Common myeloid progenitor, CD34-positive (primary cell): ENCODE measurements at regions not wholly inside any gene's neighbourhood (a gene's known extent, or its start where the extent isn't known, plus 50 kb on each side); places are given as distances from the start of the nearest gene placed in this dataset.

ENCODE experiments used
- CTCF ChIA-PET: fragments of 350-600 bp; sonication (Branson Sonifier 250); formaldehyde crosslinking; loops from one replicate; lab custom pipeline; 2021; ENCODE audit warnings: antibody characterized with exemption; lab: Charles Lee
- POLR2A ChIA-PET: fragments of 350-600 bp; sonication (Branson Sonifier 250); formaldehyde crosslinking; loops from one replicate; lab custom pipeline; 2021; ENCODE audit warnings: antibody characterized with exemption; lab: Charles Lee
- DNase-seq, 3 donors: peaks; one replicate each; pipeline versions ENCODE4 v3.0.0 to v3.0.0-alpha.2; 2013
- H3K27ac ChIP-seq, 2 experiments: 1 replicate in 1 of 2; 2 replicates in 1 of 2; pipeline ENCODE4 v1.7.0; 2013; ENCODE audit warnings: inconsistent platforms in 2 of 2, low read length in 2 of 2, mild to moderate bottlenecking in 2 of 2, low read depth in 1 of 2, moderate library complexity in 1 of 2; ENCODE audit not compliant: severe bottlenecking in 2 of 2, insufficient read depth in 1 of 2, poor library complexity in 1 of 2
- H3K27me3 ChIP-seq, 5 experiments: replicated peaks in 2 of 5; 1 replicate in 3 of 5; 2 replicates in 2 of 5; pipeline versions ENCODE4 v1.6.1 to v1.7.0; 2013; ENCODE audit warnings: low read length in 4 of 5, mild to moderate bottlenecking in 2 of 5, moderate library complexity in 2 of 5, inconsistent platforms in 1 of 5; ENCODE audit not compliant: insufficient read depth in 5 of 5, control insufficient read depth in 4 of 5
- H3K36me3 ChIP-seq, 4 experiments: 1 replicate in 2 of 4; 2 replicates in 2 of 4; pipeline versions ENCODE4 v1.6.1 to v1.7.0; 2013; ENCODE audit warnings: low read length in 3 of 4, control low read depth in 1 of 4, mild to moderate bottlenecking in 1 of 4; ENCODE audit not compliant: control insufficient read depth in 4 of 4, insufficient read depth in 4 of 4
- H3K4me1 ChIP-seq, 4 experiments: 1 replicate in 3 of 4; 2 replicates in 1 of 4; pipeline versions ENCODE4 v1.6.1 to v1.7.1; 2013; ENCODE audit warnings: low read length in 3 of 4, mild to moderate bottlenecking in 3 of 4, control low read depth in 1 of 4, inconsistent platforms in 1 of 4, moderate library complexity in 1 of 4; ENCODE audit not compliant: control insufficient read depth in 4 of 4, insufficient read depth in 4 of 4; ENCODE audit errors: control extremely low read depth in 1 of 4
- H3K4me3 ChIP-seq, 7 experiments: 1 replicate in 4 of 7; 2 replicates in 3 of 7; pipeline versions ENCODE4 v1.5.1 to v1.7.0; 2013; ENCODE audit warnings: mild to moderate bottlenecking in 7 of 7, low read length in 6 of 7, moderate library complexity in 6 of 7, inconsistent platforms in 2 of 7, low read depth in 2 of 7, control low read depth in 1 of 7; ENCODE audit not compliant: insufficient read depth in 4 of 7, control insufficient read depth in 1 of 7; ENCODE audit errors: extremely low read depth in 1 of 7
- H3K9me3 ChIP-seq, 5 experiments: 1 replicate in 4 of 5; 2 replicates in 1 of 5; pipeline versions ENCODE4 v1.6.1 to v1.7.1; 2013; ENCODE audit warnings: low read length in 4 of 5, mild to moderate bottlenecking in 2 of 5, inconsistent platforms in 1 of 5, low read depth in 1 of 5, moderate library complexity in 1 of 5; ENCODE audit not compliant: control insufficient read depth in 4 of 5, insufficient read depth in 2 of 5; ENCODE audit errors: control extremely low read depth in 1 of 5
- WGBS: methylation state at CpG from one replicate; pipeline ENCODE4 v1.1.5; 2013; ENCODE audit not compliant: insufficient coverage; 5-methylcytosine and 5-hydroxymethylcytosine counted together

DNA sequence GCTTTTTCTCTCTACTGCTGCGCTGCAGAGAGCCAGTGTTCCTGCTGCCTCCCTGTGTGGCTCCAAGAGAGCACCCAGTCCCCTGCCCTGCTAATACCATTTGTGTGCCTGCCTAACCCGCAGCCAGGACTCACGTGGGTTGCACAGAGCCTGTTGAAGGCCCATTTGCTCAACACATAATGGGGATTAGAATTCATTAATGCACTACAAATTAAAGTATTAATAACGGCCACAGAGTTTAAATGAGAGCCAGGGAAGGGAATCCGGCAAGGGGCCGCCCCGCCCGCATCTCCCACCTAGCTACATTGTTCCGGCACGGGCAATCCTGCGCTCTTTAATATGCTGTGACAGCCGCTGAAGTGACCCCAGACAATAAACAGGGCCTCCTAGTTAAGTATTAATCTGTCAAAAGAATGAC is 211.3 kb downstream of the NXPE2 start:
- ChIA-PET CTCF (no interaction called here), POLR2A (no interaction called here)
- DNase-seq, result no peak
- 77% methylated on average over 10 of the region's 12 CpGs for WGBS
- no peak overlapping the region for H3K4me3 ChIP-seq
- H3K36me3 ChIP-seq, result no peaks in the 10 kb centered on the region
- H3K9me3 ChIP-seq, result no peaks in the 10 kb centered on the region
- no peak overlapping the region for H3K27ac ChIP-seq
- H3K27me3 ChIP-seq, result peaks cover 0 to 3% (median 0%) of the 10 kb centered on the region in 5 experiments
- no peaks in the 10 kb centered on the region for H3K4me1 ChIP-seq

DNA sequence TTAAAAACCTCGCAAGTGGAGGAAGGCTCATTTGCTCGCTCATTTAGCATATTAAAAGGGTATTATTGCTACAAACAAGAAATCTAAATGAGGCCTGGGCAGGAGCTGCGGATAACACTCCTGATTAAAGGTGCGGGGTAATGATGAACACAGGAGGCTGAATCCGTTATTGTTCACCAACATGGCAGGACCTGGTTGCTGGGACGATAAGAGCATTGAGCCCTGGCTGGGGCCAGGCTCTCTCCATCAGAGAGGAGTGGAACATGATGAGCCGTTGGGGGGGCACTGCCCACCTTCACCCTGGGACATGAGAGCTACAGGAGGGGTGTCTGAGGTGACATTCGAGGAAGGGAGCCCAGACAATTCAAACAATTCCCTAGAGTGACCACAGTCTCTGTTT is 211.7 kb downstream of the NXPE2 start:
- Histone ChIP-seq H3K9me3 (no peaks in the 10 kb centered on the region), H3K4me1 (no peaks in the 10 kb centered on the region), H3K36me3 (no peaks in the 10 kb centered on the region), H3K27me3 (peaks cover 0 to 3% (median 0%) of the 10 kb centered on the region in 5 experiments), H3K27ac (no peak overlapping the region), H3K4me3 (no peak overlapping the region)
- DNase-seq, result no peak
- POLR2A ChIA-PET, result no interaction called here
- CTCF ChIA-PET, result no interaction called here
- WGBS, result 83% methylated on average over 8 of the region's 8 CpGs

DNA sequence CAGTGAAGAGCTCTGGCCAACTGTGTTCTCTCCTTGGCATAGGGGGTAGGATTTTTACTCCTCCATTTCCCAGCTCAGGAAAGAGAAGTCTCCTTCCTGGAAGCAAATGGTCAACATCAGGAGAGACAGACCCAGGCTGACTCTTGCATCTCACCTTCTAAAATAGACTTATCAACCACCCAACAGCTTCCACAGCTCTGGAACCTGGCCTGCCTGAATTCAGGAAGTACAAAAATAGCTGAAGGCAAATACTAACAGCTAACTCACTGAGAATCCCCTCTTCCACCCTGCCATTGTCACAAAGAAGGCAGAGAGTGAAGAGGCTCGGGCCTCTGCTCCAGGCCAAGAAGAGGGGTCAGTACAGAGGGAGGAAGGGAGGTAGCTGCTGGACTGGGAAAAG is 213.6 kb downstream of the NXPE2 start:
- CTCF ChIA-PET, result interaction anchor here (1.4 kb wide), 1 partner anchor 10 kb away, joined by 7 read pairs; no protein-coding TSS in a partner anchor
- no peaks in the 10 kb centered on the region for H3K9me3 ChIP-seq
- H3K27ac ChIP-seq, result no peak overlapping the region
- WGBS, result no CpG with 5 or more reads among the region's 1 CpG
- DNase-seq, result no peak
- H3K36me3 ChIP-seq, result no peaks in the 10 kb centered on the region
- POLR2A ChIA-PET, result no interaction called here
- no peak overlapping the region for H3K4me3 ChIP-seq
- H3K4me1 ChIP-seq, result no peaks in the 10 kb centered on the region
- peaks cover 0 to 3% (median 0%) of the 10 kb centered on the region in 5 experiments for H3K27me3 ChIP-seq

DNA sequence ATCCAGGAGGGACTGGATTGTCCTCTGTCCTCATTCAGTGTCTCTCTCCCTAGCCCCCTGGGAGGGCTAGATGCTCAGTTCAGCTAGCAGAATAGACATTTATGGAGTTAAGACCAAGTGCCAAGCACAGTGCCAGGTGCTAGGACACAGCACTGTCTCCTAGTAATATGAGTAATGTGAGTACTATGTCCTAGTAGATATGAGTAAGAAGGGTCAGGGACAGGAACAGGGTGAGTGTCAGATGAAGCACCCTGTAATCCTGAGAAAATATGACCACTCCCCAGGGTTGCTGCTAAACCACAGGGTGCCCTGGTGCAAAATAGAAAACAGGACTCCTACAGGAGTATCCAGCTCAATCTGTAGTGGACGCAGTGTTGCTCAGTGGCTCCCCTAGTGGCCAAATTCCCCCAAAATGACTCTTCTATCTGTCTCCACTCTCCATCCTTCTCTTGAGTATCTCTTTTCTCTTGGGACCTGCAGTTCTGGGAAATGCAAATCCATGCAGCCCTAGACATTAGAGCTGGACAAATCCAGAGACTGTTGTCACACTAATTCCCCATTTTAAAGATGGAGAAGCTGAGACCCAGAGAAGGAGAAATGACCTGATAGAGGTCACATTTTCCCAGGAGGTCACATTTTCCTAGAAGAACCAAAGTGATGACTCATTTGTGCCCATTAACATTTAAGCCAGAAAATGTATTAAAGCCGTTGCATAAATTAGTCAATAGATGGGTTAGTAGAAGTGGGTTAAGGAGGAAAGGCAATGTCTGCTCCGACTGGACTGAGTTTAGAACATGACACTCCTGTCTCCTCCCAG is 214.3 kb downstream of the NXPE2 start:
- POLR2A ChIA-PET, result no interaction called here
- H3K36me3 ChIP-seq, result no peaks in the 10 kb centered on the region
- CTCF ChIA-PET, result interaction anchor here (1.4 kb wide), 1 partner anchor 11 kb away, joined by 7 read pairs; no protein-coding TSS in a partner anchor
- H3K9me3 ChIP-seq, result no peaks in the 10 kb centered on the region
- 93% methylated on average over 3 of the region's 3 CpGs for WGBS
- no peak overlapping the region for H3K4me3 ChIP-seq
- DNase-seq, result no peak
- H3K27me3 ChIP-seq, result peaks cover 0 to 3% (median 0%) of the 10 kb centered on the region in 5 experiments
- H3K4me1 ChIP-seq, result no peaks in the 10 kb centered on the region
- H3K27ac ChIP-seq, result no peak overlapping the region

DNA sequence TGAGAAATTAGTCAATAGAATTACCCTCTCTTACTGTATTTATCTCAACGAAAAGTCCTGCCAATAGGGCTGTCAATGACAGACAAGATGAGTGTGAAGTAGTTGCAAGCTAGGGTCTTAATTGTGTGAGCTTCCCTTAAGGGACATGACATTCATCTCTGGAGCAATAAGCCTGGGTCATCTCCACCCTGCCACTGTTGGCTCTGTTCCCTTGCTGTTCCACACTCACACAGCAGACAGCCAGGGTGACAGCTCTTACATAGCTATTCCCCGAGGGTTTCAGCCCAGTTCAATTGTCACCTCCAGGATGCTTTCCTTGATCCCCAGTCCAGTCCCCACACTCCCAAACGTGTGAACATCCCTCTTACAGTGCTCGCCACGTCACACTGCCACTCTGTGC is 215.0 kb downstream of the NXPE2 start:
- Histone ChIP-seq H3K4me3 (no peak overlapping the region), H3K9me3 (no peaks in the 10 kb centered on the region), H3K4me1 (no peaks in the 10 kb centered on the region), H3K27me3 (peaks cover 0 to 3% (median 0%) of the 10 kb centered on the region in 5 experiments), H3K27ac (no peak overlapping the region), H3K36me3 (no peaks in the 10 kb centered on the region)
- POLR2A ChIA-PET, result no interaction called here
- DNase-seq, result no peak
- CTCF ChIA-PET, result no interaction called here
- WGBS, result 78% methylated on average over 4 of the region's 5 CpGs

DNA sequence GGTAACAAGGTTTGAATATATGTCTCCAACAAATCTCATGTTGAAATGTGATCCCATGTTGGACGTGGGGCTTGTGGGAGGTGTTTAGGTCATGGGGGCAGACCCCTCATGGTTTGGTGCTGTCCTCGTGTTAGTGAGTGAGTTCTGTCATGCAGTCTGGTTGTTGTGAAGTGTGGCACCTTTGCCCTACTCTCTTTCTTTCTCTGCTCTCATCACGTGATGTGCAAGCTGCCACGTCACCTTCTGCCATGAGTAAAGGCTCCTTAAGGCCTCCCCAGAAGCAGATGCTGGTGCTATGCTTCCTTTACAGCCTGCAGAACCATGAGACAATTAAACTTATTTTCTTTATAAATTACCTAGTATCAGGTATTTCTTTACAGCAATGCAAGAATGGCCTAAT is 218.3 kb downstream of the NXPE2 start:
- no peaks in the 10 kb centered on the region for H3K27me3 ChIP-seq
- ChIA-PET CTCF (no interaction called here), POLR2A (no interaction called here)
- H3K9me3 ChIP-seq, result peaks cover 0 to 8% (median 0%) of the 10 kb centered on the region in 5 experiments
- no peak overlapping the region for H3K27ac ChIP-seq
- no peaks in the 10 kb centered on the region for H3K4me1 ChIP-seq
- 86% methylated on average over 2 of the region's 4 CpGs for WGBS
- no peaks in the 10 kb centered on the region for H3K36me3 ChIP-seq
- H3K4me3 ChIP-seq, result no peak overlapping the region
- DNase-seq, result no peak

DNA sequence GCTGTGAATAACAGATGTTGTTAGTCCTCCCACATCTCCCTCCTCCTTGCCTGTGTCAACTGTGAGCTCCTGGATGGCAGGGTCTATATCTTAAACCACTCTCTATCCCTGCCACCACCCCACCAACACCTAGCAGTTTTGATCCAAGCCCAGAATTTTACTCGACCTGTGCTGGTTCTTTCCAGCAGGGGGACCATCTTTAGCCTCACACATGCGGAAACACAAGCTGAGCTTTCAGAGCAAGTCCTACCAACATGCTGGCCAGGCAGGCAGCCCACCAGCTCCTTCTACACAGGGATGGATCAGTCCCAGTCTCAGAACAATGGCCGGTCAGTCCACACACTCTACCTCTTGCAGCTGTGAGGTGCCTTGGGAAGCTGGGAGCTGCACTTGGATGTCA is 231.5 kb downstream of the NXPE2 start:
- ChIA-PET POLR2A (no interaction called here), CTCF (interaction anchor here (1.2 kb wide), 1 partner anchor 22 kb away, joined by 3 read pairs; no protein-coding TSS in a partner anchor)
- Histone ChIP-seq H3K27me3 (no peaks in the 10 kb centered on the region), H3K27ac (no peak overlapping the region), H3K9me3 (peaks cover 0 to 2% (median 0%) of the 10 kb centered on the region in 5 experiments), H3K4me3 (no peak overlapping the region), H3K4me1 (no peaks in the 10 kb centered on the region), H3K36me3 (no peaks in the 10 kb centered on the region)
- 78% methylated on average over 3 of the region's 3 CpGs for WGBS
- DNase-seq, result no peak
